ENCODE measurements at regions not wholly inside any gene's neighbourhood (a gene's known extent, or its start where the extent isn't known, plus 50 kb on each side); places are given as distances from the start of the nearest gene placed in this dataset.

GRCh38 chr12:63223128-63223527 lies 72.1 kb upstream of the AVPR1A start:
- peaks cover 5% of the 10 kb centered on the region for H3K4me1 Mint-ChIP-seq (ENCODE audit: insufficient read depth, unreplicated experiment)
- ChIA-PET POLR2A (no interaction called here), CTCF (no interaction called here)
- TF ChIP-seq, protein P1, sequence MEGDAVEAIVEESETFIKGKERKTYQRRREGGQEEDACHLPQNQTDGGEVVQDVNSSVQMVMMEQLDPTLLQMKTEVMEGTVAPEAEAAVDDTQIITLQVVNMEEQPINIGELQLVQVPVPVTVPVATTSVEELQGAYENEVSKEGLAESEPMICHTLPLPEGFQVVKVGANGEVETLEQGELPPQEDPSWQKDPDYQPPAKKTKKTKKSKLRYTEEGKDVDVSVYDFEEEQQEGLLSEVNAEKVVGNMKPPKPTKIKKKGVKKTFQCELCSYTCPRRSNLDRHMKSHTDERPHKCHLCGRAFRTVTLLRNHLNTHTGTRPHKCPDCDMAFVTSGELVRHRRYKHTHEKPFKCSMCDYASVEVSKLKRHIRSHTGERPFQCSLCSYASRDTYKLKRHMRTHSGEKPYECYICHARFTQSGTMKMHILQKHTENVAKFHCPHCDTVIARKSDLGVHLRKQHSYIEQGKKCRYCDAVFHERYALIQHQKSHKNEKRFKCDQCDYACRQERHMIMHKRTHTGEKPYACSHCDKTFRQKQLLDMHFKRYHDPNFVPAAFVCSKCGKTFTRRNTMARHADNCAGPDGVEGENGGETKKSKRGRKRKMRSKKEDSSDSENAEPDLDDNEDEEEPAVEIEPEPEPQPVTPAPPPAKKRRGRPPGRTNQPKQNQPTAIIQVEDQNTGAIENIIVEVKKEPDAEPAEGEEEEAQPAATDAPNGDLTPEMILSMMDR (IDR thresholded peaks at IDR 0.05; ENCODE audit: unreplicated experiment) = no peak
- no peak for DNase-seq (ENCODE audit: unreplicated experiment)
- H3K36me3 Mint-ChIP-seq (ENCODE audit: insufficient read depth, unreplicated experiment) = no peaks in the 10 kb centered on the region
- H3K4me3 Mint-ChIP-seq (ENCODE audit: unreplicated experiment) = no peak overlapping the region
- no peak overlapping the region for H3K27ac Mint-ChIP-seq (ENCODE audit: low read depth, unreplicated experiment)
- H3K9me3 Mint-ChIP-seq (ENCODE audit: unreplicated experiment) = no peaks in the 10 kb centered on the region
- peaks cover 58% of the 10 kb centered on the region for H3K27me3 Mint-ChIP-seq (ENCODE audit: insufficient read depth, unreplicated experiment)
- intact Hi-C loops (cut with micrococcal nuclease) = no loop called here
- BruUV-seq (replicated peaks) = no TSS peak

- Mint-ChIP-seq H3K27me3 (ENCODE audit: insufficient read depth, unreplicated experiment) (peaks cover 52% of the 10 kb centered on the region), H3K9me3 (ENCODE audit: unreplicated experiment) (no peaks in the 10 kb centered on the region), H3K36me3 (ENCODE audit: insufficient read depth, unreplicated experiment) (no peaks in the 10 kb centered on the region), H3K4me3 (ENCODE audit: unreplicated experiment) (no peak overlapping the region), H3K27ac (ENCODE audit: low read depth, unreplicated experiment) (no peak overlapping the region), H3K4me1 (ENCODE audit: insufficient read depth, unreplicated experiment) (peaks cover 5% of the 10 kb centered on the region)
- ChIA-PET POLR2A (no interaction called here), CTCF (interaction anchor here (0.6 kb wide), 1 partner anchor 29 kb away, joined by 3 read pairs; no protein-coding TSS in a partner anchor)
- TF ChIP-seq, protein P1 (IDR thresholded peaks at IDR 0.05; ENCODE audit: unreplicated experiment) = no peak
- intact Hi-C loops (cut with micrococcal nuclease) = no loop called here
- no TSS peak for BruUV-seq (replicated peaks)
- DNase-seq (ENCODE audit: unreplicated experiment) = no peak
These were observed 71.6 kb upstream of the AVPR1A start for GRCh38 chr12:63222582-63222981.

DNA sequence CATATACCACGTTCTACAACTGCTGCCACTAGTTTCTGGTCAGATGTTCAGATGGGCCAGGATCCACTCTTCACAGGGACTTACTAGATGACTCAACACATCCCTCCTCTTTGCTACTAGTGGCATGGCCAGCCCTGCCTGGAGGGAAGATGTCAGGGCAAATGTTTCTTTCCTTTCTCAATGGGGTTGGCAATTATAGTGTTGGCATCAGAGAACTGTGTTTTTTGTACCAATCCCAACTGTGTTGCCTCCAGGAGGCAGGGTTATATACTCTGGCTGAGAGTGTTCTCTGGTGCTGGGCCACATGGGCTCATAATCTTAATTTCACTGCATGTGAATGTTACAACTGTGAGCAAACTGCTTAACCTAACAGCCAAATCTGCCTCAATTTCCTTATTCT lies 69.9 kb upstream of the AVPR1A start:
- H3K36me3 Mint-ChIP-seq (ENCODE audit: insufficient read depth, unreplicated experiment) = no peaks in the 10 kb centered on the region
- TF ChIP-seq, protein P1 (IDR thresholded peaks at IDR 0.05; ENCODE audit: unreplicated experiment) = no peak
- intact Hi-C loops (cut with micrococcal nuclease) = no loop called here
- peak overlapping the region; percentile 40 for H3K27ac Mint-ChIP-seq (ENCODE audit: low read depth, unreplicated experiment)
- POLR2A ChIA-PET = interaction anchor here (1.1 kb wide), 1 partner anchor 39 kb away, joined by 3 read pairs; no protein-coding TSS in a partner anchor
- BruUV-seq (replicated peaks) = no TSS peak
- H3K4me1 Mint-ChIP-seq (ENCODE audit: insufficient read depth, unreplicated experiment) = peaks cover 5% of the 10 kb centered on the region
- DNase-seq (ENCODE audit: unreplicated experiment) = peak; percentile 13
- peaks cover 39% of the 10 kb centered on the region for H3K27me3 Mint-ChIP-seq (ENCODE audit: insufficient read depth, unreplicated experiment)
- no peaks in the 10 kb centered on the region for H3K9me3 Mint-ChIP-seq (ENCODE audit: unreplicated experiment)
- no peak overlapping the region for H3K4me3 Mint-ChIP-seq (ENCODE audit: unreplicated experiment)
- CTCF ChIA-PET = no interaction called here

- intact Hi-C loops (cut with micrococcal nuclease) = no loop called here
- H3K4me3 Mint-ChIP-seq (ENCODE audit: unreplicated experiment) = no peak overlapping the region
- H3K4me1 Mint-ChIP-seq (ENCODE audit: insufficient read depth, unreplicated experiment) = no peaks in the 10 kb centered on the region
- DNase-seq (ENCODE audit: unreplicated experiment) = no peak
- H3K36me3 Mint-ChIP-seq (ENCODE audit: insufficient read depth, unreplicated experiment) = no peaks in the 10 kb centered on the region
- ChIA-PET POLR2A (no interaction called here), CTCF (interaction anchor here (0.6 kb wide), 1 partner anchor 1044 kb away, joined by 3 read pairs; no protein-coding TSS in a partner anchor)
- TF ChIP-seq, protein P1 (IDR thresholded peaks at IDR 0.05; ENCODE audit: unreplicated experiment) = no peak
- no peak overlapping the region for H3K27ac Mint-ChIP-seq (ENCODE audit: low read depth, unreplicated experiment)
- H3K27me3 Mint-ChIP-seq (ENCODE audit: insufficient read depth, unreplicated experiment) = peaks cover 47% of the 10 kb centered on the region
- no peaks in the 10 kb centered on the region for H3K9me3 Mint-ChIP-seq (ENCODE audit: unreplicated experiment)
- no TSS peak for BruUV-seq (replicated peaks)
These were observed 61.3 kb upstream of the AVPR1A start for GRCh38 chr12:63212316-63212715.

All from MCF 10A (cell line).